ENCODE measurements at regions not wholly inside any gene's neighbourhood (a gene's known extent, or its start where the extent isn't known, plus 50 kb on each side); places are given as distances from the start of the nearest gene placed in this dataset.
A peak's percentile ranks its signal among the peaks of the same experiment; 100 is the strongest.

- no peak for TF ChIP-seq ZNF274 (IDR thresholded peaks at IDR 0.05; ENCODE audit: low read depth, low read length)
- no peak overlapping the region for H3K4me3 ChIP-seq (ENCODE audit: low read length)
These were observed 378.4 kb downstream of the ADGRL2 start for GRCh38 chr1:82179131-82179530.

DNA sequence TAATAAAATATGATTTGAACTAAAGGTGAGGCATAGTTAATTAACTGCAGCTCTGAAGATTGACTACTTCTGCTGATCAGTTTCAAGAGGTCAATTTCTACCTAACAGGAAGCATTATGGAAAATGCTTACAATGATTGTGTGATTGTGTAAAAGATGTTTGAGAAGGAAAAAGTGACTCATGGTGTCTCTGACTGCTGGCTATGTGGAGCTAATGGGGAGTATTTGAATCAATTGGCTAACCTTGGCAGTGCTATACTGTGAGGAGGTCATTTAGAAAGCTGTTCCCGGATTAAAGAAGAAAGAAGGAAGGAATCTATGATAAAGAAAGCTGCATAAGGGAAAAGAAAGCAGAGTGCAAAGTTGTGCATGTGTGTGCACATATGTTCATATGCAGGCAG lies 376.5 kb downstream of the ADGRL2 start:
- no peak for TF ChIP-seq ZNF274 (IDR thresholded peaks at IDR 0.05; ENCODE audit: low read depth, low read length)
- no peak overlapping the region for H3K4me3 ChIP-seq (ENCODE audit: low read length)

DNA sequence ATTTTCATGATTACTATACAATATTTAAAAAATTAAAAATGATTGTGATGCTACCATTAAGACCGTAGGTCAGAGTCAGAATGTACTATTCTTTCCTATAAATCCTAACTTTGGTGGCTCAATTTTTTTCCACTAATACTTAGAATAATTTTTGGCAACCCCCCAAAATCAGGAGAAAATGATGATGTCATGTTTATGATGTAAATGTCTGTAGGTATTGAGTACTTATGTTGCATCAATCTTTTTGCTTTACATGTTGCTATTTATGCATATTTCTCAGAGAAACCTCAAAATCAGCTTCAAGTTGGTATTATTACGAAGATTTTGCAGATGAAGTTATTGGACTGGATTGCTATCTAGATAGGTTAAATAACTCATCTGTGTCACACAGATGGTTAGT lies 371.2 kb downstream of the ADGRL2 start:
- no peak for TF ChIP-seq ZNF274 (IDR thresholded peaks at IDR 0.05; ENCODE audit: low read depth, low read length)

GRCh38 chr1:82168482-82168881 lies 367.7 kb downstream of the ADGRL2 start:
- no peak overlapping the region for H3K4me3 ChIP-seq (ENCODE audit: low read length)
- TF ChIP-seq ZNF274 (IDR thresholded peaks at IDR 0.05; ENCODE audit: low read depth, low read length) = no peak

More for the DNA sequence above, 371.2 kb downstream of the ADGRL2 start:
- H3K4me3 ChIP-seq (ENCODE audit: low read length) = no peak overlapping the region

DNA sequence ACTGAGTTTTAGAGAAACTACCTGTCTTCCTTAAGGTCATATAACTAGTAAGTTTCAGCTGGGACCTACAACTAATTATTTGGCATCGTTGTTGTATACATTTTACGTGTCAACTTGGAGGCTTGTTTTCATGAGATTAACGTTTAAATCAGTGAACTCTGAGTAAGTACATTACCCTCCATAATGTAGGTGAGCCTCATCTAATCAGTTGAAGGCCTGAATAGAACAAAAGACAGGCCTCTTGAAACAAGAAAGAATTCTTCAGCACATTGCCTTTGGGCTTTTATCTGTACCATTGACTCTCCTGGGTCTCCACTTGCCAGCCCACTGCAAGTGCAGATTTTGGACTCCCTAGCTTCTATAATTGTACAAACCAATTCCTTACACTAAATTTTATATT lies 364.6 kb downstream of the ADGRL2 start:
- no peak overlapping the region for H3K4me3 ChIP-seq (ENCODE audit: low read length)
- no peak for TF ChIP-seq ZNF274 (IDR thresholded peaks at IDR 0.05; ENCODE audit: low read depth, low read length)

DNA sequence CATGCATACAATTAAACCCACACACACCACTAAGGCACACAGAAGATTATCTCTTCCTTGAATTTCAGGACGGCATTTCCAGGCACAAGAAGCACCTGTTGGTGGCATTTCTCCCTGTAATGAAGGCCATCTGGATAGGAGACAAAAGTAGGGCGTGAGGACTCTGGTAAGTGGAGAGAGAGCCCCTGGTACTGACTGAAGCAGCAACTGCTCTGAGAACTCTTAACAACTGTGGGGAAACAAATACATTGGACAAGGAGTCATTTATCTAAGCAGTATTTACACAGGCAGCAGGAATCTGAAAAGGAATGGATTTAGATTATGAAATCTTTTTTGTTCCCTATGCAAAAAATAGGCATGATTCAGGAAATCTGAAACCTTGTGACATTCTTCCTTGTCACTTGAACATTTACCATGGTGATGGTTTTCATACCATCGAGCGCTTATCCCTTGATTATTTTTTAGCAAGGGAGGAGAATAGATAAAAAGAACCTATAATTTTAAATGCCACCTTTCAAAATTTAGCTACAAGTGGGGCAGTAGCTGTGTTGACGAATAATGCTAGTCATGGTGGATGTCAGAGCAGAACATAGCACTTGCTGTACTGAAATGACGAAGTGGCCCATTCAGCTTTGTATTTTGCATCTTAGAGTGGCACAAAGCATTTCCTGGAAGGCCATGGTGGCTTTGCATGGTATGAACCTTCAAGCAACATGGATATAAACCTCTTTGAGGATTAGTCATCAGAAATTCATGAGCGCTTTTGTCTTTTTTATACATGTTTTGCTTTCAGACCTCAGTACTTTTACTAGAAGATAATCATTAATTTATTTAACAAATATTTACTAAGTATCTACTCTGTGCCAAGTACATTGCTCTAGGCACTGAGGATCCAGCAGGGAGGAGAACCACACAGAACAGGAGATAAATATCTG lies 362.0 kb downstream of the ADGRL2 start:
- TF ChIP-seq ZNF274 (IDR thresholded peaks at IDR 0.05; ENCODE audit: low read depth, low read length) = no peak
- no peak overlapping the region for H3K4me3 ChIP-seq (ENCODE audit: low read length)

DNA sequence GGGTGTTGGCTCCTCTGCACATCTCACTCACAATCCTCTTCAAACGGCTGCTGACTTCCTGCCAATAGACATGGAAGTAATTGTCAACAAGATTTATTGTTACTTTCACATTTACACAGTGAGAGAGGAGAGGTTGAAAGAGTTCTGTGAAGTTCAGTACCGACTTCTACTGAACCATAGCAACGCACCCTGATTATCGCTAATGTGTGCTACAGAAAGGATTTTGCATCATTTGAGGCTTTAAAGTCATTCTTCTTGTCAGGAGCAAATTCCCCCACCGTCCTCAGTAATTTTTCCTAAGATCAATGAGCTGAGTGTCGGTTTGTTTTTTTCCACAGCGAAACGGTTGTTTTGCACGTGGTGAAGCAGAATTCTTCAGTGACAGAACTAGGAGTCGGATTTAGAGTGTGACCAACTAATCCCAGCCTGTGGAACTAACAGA lies 361.0 kb downstream of the ADGRL2 start:
- no peak for TF ChIP-seq ZNF274 (IDR thresholded peaks at IDR 0.05; ENCODE audit: low read depth, low read length)
- H3K4me3 ChIP-seq (ENCODE audit: low read length) = peak overlapping the region; percentile 12; the same call in 1 of the 2 replicates

DNA sequence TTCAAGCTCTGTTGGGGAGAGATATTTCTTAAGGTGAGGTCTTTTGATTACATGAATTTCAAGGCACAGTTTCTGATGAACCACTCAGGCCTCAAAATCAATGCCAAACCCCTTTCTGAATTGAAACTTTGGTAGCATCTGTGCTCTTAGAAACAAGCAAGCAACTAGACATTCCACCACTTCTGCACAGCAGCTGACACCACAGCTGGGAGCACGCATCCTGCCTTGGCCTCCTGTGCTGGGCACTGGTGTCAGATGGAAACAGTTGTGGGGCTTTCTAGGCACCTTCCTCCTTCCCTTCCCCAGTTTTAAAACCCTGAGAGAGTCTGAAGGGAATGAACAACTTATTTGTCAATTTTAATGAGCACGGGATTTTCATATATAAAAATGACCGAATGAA lies 360.2 kb downstream of the ADGRL2 start:
- H3K4me3 ChIP-seq (ENCODE audit: low read length) = no peak overlapping the region
- no peak for TF ChIP-seq ZNF274 (IDR thresholded peaks at IDR 0.05; ENCODE audit: low read depth, low read length)

DNA sequence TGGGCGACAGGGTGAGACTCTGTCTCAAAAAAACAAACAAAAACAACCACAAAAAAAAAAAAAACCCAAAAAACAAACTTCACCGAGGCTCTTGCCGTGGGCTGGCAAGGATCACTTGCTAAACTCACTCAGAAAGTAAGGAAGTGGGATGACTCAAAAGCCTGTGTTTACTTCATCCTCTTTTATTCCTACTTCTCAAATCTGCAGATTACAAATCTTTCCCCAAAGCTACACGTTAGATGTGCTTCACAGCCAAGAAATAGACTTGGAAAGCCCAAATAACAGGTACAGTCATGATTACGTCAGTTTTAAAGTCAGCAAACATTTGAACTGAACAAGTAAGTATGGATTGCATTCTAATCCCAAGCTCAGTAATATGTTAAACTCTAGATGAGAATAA lies 359.3 kb downstream of the ADGRL2 start:
- TF ChIP-seq ZNF274 (IDR thresholded peaks at IDR 0.05; ENCODE audit: low read depth, low read length) = no peak
- no peak overlapping the region for H3K4me3 ChIP-seq (ENCODE audit: low read length)

DNA sequence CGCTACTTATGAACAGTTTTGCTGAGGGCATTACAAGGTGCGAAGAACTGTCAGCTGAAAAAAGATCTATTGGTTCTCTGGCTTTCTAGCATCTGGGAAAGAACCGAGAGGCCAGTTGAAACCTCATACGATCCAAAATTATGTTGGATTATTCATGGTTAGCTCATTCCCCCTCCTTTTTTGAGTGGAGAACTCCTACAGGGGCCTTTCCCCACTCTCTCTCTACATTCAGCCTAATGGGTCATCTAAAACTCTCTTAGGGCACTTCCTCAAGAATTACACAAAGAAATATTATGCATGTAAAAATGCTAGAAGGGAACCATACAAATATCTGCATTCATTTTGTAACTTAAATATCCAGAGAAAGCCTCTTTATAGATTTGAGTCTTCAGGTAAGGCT lies 358.2 kb downstream of the ADGRL2 start:
- no peak for TF ChIP-seq ZNF274 (IDR thresholded peaks at IDR 0.05; ENCODE audit: low read depth, low read length)

DNA sequence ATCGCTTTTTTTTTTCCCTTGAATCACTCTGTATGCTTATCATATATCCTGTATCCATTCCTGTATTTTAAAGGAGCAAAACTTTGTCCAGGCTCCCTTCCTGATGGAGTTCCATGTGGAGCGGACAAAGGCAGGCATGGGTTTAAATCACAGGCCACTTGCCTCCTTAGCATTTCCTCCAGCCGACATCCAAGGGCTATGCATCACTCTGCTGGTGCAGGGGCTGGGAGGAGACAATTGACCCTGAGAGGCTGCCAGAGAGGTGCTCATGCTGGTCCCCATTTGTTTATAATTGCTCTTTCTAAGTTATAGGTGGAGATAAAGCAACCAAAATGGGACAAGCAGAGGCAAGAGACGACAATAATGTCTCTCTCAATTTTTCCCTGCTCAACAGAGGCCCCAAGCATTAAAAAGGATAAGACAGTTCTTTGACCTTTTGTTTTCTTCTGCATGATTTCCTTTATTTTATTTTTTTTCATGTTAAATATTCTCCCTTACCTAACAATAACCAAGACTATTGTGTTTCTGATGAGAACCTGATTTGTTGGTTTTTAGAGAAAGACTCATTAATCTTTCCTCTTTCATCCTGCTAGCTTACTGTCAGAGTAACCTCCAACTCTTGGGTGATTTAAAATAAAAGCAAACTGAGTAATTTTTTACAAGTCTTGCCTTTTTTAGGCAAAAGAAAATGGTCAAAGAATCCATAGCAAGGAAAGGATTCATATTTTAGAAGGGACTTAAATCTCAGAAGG lies 353.7 kb downstream of the ADGRL2 start:
- TF ChIP-seq ZNF274 (IDR thresholded peaks at IDR 0.05; ENCODE audit: low read depth, low read length) = no peak
- H3K4me3 ChIP-seq (ENCODE audit: low read length) = no peak overlapping the region

More for the DNA sequence above, 358.2 kb downstream of the ADGRL2 start:
- H3K4me3 ChIP-seq (ENCODE audit: low read length) = no peak overlapping the region

DNA sequence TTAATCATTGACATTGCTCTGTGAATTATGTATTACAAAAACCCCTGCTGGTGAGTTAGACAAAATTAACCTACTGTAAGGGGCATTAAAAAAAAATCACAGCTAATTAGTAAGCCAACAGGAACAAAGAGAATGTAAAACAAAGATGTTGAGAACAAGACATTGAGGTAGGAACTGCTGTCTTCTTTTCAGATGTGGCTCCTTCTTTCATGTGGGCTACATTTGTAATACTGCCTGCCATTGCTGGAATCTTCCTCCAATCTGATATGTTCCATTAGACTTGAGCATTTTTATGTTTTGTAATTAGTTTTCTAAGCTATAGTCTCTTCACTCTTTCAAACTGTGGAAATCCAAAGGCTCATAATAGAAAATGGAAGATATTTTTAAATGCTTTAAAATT lies 353.0 kb downstream of the ADGRL2 start:
- H3K4me3 ChIP-seq (ENCODE audit: low read length) = no peak overlapping the region
- no peak for TF ChIP-seq ZNF274 (IDR thresholded peaks at IDR 0.05; ENCODE audit: low read depth, low read length)

DNA sequence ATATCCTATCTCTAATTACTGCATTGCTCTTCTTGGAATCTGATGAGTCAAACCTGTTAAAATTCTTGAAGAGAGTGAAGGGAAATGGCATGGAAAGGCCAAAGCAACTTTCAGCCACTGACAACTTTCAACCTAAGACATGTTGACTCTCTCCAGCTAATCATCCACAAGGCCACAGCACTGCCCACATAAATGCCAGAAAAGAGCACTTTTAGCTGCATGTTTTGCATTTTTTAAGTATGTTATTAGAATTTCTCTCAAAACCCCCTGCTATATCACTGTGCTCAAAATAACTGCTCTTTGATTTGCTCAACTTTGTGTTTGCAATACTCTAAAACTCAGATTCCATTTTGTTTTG lies 352.5 kb downstream of the ADGRL2 start:
- TF ChIP-seq ZNF274 (IDR thresholded peaks at IDR 0.05; ENCODE audit: low read depth, low read length) = no peak
- H3K4me3 ChIP-seq (ENCODE audit: low read length) = no peak overlapping the region; the same call in 1 of the 2 replicates

DNA sequence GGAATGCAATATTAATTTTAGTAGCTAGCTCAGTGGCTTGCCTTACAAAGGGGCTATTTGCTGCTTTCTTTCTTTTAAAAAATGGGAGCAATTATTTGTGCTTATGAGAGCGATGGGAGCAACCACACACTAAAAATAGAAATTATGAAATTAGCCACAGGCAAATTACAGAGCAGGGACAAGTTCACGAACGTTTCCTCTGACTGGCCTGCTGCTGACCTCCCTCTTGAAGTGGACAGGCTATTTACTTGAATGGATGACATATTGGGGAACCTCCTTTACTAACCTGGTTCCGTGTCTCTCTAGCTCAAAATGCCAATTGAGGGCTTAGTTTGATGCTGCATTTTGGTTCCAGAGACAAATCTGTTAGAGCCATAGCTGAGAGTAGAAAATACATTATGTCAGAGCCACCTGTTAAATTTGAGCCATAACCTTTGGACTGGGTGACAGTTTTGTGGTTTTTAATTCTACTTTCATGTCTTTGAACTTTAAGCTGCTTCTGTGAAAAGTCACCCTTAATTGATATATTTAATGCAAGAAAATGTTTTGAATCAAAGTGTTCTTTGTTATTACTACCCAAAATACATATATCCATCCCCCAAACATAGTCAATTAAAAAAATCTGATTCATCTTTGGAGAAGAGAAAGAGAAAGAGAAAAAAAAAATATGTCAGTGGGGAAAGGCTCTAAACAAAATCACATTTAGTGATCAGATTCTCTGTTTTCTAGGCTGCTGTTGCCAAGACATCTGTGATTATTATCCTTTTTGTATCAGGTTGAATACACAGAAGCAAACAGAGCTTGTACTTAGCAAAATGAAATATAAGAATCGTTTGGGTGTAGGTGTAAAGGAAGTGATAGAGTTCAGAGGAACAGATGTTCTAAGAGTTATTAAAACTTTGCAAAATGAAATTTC lies 351.9 kb downstream of the ADGRL2 start:
- H3K4me3 ChIP-seq (ENCODE audit: low read length) = no peak overlapping the region; the same call in 1 of the 2 replicates
- TF ChIP-seq ZNF274 (IDR thresholded peaks at IDR 0.05; ENCODE audit: low read depth, low read length) = no peak

Data from GM08714 (cell line).